ENCODE measurements at regions not wholly inside any gene's neighbourhood (a gene's known extent, or its start where the extent isn't known, plus 50 kb on each side); places are given as distances from the start of the nearest gene placed in this dataset.
"Not testable (repeated sequence)": the region's sequence is repeated elsewhere in the genome, so short reads cannot be mapped to it uniquely, and the experiment has no call there.

DNA sequence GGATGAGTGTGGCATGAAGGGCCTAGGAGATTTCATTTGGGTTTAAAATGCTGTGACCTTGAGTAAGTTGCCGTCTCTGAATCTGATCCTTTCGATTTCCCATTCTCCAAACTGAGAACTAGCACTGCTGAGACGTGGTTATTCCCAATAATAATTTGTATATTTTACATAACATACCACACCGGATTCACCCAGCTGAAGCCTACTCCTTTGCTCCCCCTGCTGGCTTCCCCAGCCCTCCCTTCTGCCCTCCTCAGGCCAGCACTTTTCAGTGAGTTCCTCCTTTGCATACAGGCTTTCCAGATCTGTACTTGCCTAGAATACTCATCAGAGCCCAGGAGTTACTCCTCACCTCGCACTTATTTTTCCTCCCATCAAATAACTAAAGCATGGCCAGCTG, 255.1 kb downstream of the OR4F29 start:
- H3K4me1 ChIP-seq; H3K27me3 ChIP-seq; DNase-seq; ATAC-seq; H3K9me3 ChIP-seq; H3K4me3 ChIP-seq; H3K27ac ChIP-seq; intact Hi-C loops (cut with DNase I); H3K36me3 ChIP-seq; FAIRE-seq: not testable (repeated sequence)
- no CpG with 5 or more reads among the region's 5 CpGs for WGBS, 2 donors

DNA sequence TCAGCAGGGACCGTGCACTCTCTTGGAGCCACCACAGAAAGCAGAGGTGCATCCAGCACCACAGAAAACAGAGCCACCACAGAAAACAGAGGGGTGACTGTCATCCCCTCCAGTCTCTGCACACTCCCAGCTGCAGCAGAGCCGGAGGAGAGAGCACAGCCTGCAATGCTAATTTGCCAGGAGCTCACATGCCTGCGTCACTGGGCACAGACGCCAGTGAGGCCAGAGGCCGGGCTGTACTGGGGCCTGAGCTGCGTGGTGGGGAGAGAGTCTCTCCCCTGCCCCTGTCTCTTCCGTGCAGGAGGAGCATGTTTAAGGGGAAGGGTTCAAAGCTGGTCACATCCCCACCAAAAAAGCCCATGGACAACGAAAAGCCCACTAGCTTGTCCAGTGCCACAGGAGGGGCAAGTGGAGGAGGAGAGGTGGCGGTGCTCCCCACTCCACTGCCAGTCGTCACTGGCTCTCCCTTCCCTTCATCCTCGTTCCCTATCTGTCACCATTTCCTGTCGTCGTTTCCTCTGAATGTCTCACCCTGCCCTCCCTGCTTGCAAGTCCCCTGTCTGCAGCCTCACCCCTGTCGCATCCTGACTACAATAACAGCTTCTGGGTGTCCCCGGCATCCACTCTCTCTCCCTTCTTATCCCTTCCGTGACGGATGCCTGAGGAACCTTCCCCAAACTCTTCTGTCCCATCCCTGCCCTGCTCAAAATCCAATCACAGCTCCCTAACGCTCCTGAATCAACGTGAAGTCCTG, 260.0 kb downstream of the OR4F29 start:
- ATAC-seq; intact Hi-C loops (cut with DNase I); FAIRE-seq; H3K36me3 ChIP-seq; H3K9me3 ChIP-seq; H3K27ac ChIP-seq; H3K4me1 ChIP-seq; H3K27me3 ChIP-seq; H3K4me3 ChIP-seq: not testable (repeated sequence)
- peak in 5 of 6 donors; percentile 13 to 86 (median 37) for DNase-seq
- WGBS, 2 donors = 74 to 77% methylated on average over 11 to 16 of the region's 19 CpGs

DNA sequence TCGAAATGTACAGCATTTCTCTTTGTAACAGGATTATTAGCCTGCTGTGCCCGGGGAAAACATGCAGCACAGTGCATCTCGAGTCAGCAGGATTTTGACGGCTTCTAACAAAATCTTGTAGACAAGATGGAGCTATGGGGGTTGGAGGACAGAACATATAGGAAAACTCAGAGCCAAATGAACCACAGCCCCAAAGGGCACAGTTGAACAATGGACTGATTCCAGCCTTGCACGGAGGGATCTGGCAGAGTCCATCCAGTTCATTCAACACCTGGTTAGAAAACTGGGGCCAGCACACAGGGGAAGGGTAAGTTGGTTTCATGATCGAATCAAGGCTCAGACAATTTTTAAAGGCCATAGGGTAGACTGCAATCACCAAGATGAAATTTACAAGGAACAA, 260.8 kb downstream of the OR4F29 start:
- H3K36me3 ChIP-seq; intact Hi-C loops (cut with DNase I); FAIRE-seq; ATAC-seq; H3K27ac ChIP-seq; H3K9me3 ChIP-seq; H3K4me3 ChIP-seq; H3K27me3 ChIP-seq; H3K4me1 ChIP-seq: not testable (repeated sequence)
- peak in 2 of 6 donors; percentile 4 to 5 for DNase-seq
- 70 to 82% methylated on average over 4 of the region's 6 CpGs for WGBS, 2 donors

DNA sequence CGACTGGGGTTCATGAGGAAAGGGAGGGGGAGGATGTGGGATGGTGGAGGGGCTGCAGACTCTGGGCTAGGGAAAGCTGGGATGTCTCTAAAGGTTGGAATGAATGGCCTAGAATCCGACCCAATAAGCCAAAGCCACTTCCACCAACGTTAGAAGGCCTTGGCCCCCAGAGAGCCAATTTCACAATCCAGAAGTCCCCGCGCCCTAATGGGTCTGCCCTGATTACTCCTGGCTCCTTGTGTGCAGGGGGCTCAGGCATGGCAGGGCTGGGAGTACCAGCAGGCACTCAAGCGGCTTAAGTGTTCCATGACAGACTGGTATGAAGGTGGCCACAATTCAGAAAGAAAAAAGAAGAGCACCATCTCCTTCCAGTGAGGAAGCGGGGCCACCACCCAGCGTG, 261.6 kb downstream of the OR4F29 start:
- FAIRE-seq, H3K27ac ChIP-seq: not testable (repeated sequence)
- peak in 4 of 6 donors; percentile 6 to 29 (median 10) for DNase-seq

DNA sequence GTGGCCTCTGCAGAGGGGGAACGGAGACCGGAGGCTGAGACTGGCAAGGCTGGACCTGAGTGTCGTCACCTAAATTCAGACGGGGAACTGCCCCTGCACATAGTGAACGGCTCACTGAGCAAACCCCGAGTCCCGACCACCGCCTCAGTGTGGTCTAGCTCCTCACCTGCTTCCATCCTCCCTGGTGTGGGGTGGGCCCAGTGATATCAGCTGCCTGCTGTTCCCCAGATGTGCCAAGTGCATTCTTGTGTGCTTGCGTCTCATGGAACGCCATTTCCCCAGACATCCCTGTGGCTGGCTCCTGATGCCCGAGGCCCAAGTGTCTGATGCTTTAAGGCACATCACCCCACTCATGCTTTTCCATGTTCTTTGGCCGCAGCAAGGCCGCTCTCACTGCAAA, 262.2 kb downstream of the OR4F29 start:
- ATAC-seq; H3K4me3 ChIP-seq; FAIRE-seq; H3K9me3 ChIP-seq; intact Hi-C loops (cut with DNase I); H3K4me1 ChIP-seq; H3K27me3 ChIP-seq; H3K27ac ChIP-seq; H3K36me3 ChIP-seq: not testable (repeated sequence)
- 86 to 96% methylated on average over 2 to 6 of the region's 13 CpGs for WGBS, 2 donors
- peak in 3 of 6 donors; percentile 4 to 47 (median 26) for DNase-seq

More for the DNA sequence above, 261.6 kb downstream of the OR4F29 start:
- 87 to 100% methylated on average over 2 to 5 of the region's 8 CpGs for WGBS, 2 donors
- H3K36me3 ChIP-seq; H3K27me3 ChIP-seq; ATAC-seq; H3K4me1 ChIP-seq; intact Hi-C loops (cut with DNase I); H3K9me3 ChIP-seq; H3K4me3 ChIP-seq: not testable (repeated sequence)

DNA sequence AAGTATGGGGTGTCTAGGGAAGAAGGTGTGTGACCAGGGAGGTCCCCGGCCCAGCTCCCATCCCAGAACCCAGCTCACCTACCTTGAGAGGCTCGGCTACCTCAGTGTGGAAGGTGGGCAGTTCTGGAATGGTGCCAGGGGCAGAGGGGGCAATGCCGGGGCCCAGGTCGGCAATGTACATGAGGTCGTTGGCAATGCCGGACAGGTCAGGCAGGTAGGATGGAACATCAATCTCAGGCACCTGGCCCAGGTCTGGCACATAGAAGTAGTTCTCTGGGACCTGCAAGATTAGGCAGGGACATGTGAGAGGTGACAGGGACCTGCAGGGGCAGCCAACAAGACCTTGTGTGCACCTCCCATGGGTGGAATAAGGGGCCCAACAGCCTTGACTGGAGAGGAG, 264.2 kb downstream of the OR4F29 start:
- H3K27ac ChIP-seq; H3K27me3 ChIP-seq; H3K36me3 ChIP-seq; FAIRE-seq; H3K4me1 ChIP-seq; H3K4me3 ChIP-seq; H3K9me3 ChIP-seq; ATAC-seq; intact Hi-C loops (cut with DNase I): not testable (repeated sequence)
- DNase-seq = peak in 4 of 6 donors; percentile 6 to 46 (median 14)
- whole genome bisulfite sequencing, 2 donors = 61 to 81% methylated on average over 4 of the region's 6 CpGs

DNA sequence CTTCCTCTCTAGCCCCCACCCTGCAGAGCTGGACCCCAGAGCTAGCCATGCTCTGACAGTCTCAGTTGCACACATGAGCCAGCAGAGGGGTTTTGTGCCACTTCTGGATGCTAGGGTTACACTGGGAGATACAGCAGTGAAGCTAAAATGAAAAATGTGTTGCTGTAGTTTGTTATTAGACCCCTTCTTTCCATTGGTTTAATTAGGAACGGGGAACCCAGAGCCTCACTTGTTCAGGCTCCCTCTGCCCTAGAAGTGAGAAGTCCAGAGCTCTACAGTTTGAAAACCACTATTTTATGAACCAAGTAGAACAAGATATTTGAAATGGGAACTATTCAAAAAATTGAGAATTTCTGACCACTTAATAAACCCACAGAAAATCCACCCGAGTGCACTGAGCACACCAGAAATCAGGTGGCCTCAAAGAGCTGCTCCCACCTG, 264.8 kb downstream of the OR4F29 start:
- H3K4me3 ChIP-seq; H3K9me3 ChIP-seq; H3K27me3 ChIP-seq; H3K4me1 ChIP-seq; FAIRE-seq; intact Hi-C loops (cut with DNase I); ATAC-seq; H3K36me3 ChIP-seq; H3K27ac ChIP-seq: not testable (repeated sequence)
- 89 to 96% methylated on average over 2 of the region's 2 CpGs for whole genome bisulfite sequencing, 2 donors
- peak in 4 of 6 donors; percentile 7 to 47 (median 11) for DNase-seq

DNA sequence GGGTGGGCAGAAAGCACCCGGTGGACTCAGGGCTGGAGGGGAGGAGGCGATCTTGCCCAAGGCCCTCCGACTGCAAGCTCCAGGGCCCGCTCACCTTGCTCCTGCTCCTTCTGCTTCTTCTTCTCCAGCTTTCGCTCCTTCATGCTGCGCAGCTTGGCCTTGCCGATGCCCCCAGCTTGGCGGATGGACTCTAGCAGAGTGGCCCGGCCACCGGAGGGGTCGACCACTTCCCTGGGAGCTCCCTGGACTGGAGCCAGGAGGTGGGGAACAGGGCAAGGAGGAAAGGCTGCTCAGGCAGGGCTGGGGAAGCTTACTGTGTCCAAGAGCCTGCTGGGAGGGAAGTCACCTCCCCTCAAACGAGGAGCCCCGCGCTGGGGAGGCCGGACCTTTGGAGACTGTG, 265.3 kb downstream of the OR4F29 start:
- ATAC-seq; FAIRE-seq; H3K9me3 ChIP-seq; H3K27ac ChIP-seq; intact Hi-C loops (cut with DNase I); H3K27me3 ChIP-seq; H3K4me3 ChIP-seq; H3K36me3 ChIP-seq; H3K4me1 ChIP-seq: not testable (repeated sequence)
- WGBS, 2 donors = 94 to 98% methylated on average over 4 to 8 of the region's 15 CpGs
- DNase-seq = peak in 5 of 6 donors; percentile 6 to 59 (median 56)

DNA sequence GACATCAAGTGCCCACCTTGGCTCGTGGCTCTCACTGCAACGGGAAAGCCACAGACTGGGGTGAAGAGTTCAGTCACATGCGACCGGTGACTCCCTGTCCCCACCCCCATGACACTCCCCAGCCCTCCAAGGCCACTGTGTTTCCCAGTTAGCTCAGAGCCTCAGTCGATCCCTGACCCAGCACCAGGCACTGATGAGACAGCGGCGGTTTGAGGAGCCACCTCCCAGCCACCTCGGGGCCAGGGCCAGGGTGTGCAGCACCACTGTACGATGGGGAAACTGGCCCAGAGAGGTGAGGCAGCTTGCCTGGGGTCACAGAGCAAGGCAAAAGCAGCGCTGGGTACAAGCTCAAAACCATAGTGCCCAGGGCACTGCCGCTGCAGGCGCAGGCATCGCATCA, 266.0 kb downstream of the OR4F29 start:
- H3K27ac ChIP-seq; H3K9me3 ChIP-seq; ATAC-seq; H3K4me3 ChIP-seq; H3K27me3 ChIP-seq; H3K4me1 ChIP-seq; intact Hi-C loops (cut with DNase I); FAIRE-seq; H3K36me3 ChIP-seq: not testable (repeated sequence)
- WGBS, 2 donors = 76 to 77% methylated on average over 5 of the region's 13 CpGs
- DNase-seq = peak in 3 of 6 donors; percentile 6 to 49 (median 36)

DNA sequence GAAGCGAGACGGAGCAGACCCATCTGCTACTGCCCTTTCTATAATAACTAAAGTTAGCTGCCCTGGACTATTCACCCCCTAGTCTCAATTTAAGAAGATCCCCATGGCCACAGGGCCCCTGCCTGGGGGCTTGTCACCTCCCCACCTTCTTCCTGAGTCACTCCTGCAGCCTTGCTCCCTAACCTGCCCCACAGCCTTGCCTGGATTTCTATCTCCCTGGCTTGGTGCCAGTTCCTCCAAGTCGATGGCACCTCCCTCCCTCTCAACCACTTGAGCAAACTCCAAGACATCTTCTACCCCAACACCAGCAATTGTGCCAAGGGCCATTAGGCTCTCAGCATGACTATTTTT, 267.2 kb downstream of the OR4F29 start:
- H3K4me1 ChIP-seq; H3K4me3 ChIP-seq; ATAC-seq; H3K9me3 ChIP-seq; H3K27ac ChIP-seq; H3K36me3 ChIP-seq; intact Hi-C loops (cut with DNase I); H3K27me3 ChIP-seq; FAIRE-seq: not testable (repeated sequence)
- DNase-seq = peak in 5 of 6 donors; percentile 14 to 65 (median 39)
- WGBS, 2 donors = no CpG with 5 or more reads among the region's 3 CpGs

DNA sequence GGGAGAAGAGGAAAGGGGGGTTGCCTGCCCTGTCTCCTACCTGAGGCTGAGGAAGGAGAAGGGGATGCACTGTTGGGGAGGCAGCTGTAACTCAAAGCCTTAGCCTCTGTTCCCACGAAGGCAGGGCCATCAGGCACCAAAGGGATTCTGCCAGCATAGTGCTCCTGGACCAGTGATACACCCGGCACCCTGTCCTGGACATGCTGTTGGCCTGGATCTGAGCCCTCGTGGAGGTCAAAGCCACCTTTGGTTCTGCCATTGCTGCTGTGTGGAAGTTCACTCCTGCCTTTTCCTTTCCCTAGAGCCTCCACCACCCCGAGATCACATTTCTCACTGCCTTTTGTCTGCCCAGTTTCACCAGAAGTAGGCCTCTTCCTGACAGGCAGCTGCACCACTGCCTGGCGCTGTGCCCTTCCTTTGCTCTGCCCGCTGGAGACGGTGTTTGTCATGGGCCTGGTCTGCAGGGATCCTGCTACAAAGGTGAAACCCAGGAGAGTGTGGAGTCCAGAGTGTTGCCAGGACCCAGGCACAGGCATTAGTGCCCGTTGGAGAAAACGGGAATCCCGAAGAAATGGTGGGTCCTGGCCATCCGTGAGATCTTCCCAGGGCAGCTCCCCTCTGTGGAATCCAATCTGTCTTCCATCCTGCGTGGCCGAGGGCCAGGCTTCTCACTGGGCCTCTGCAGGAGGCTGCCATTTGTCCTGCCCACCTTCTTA, 267.7 kb downstream of the OR4F29 start:
- H3K27ac ChIP-seq; H3K36me3 ChIP-seq; ATAC-seq; intact Hi-C loops (cut with DNase I); FAIRE-seq; H3K9me3 ChIP-seq; H3K4me1 ChIP-seq; H3K27me3 ChIP-seq; H3K4me3 ChIP-seq: not testable (repeated sequence)
- DNase-seq = peak in 5 of 6 donors; percentile 18 to 61 (median 54)
- 70 to 86% methylated on average over 6 to 8 of the region's 13 CpGs for WGBS, 2 donors

DNA sequence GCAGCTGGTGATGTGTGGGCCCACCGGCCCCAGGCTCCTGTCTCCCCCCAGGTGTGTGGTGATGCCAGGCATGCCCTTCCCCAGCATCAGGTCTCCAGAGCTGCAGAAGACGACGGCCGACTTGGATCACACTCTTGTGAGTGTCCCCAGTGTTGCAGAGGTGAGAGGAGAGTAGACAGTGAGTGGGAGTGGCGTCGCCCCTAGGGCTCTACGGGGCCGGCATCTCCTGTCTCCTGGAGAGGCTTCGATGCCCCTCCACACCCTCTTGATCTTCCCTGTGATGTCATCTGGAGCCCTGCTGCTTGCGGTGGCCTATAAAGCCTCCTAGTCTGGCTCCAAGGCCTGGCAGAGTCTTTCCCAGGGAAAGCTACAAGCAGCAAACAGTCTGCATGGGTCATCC, 268.4 kb downstream of the OR4F29 start:
- 83 to 90% methylated on average over 5 to 6 of the region's 10 CpGs for WGBS, 2 donors
- DNase-seq = peak in 5 of 6 donors; percentile 13 to 58 (median 37)
- H3K27ac ChIP-seq = not testable (repeated sequence)

More for the DNA sequence above, 268.4 kb downstream of the OR4F29 start:
- H3K4me3 ChIP-seq; intact Hi-C loops (cut with DNase I); H3K36me3 ChIP-seq; H3K9me3 ChIP-seq; H3K4me1 ChIP-seq; H3K27me3 ChIP-seq; ATAC-seq; FAIRE-seq: not testable (repeated sequence)
